ENCODE measurements at regions not wholly inside any gene's neighbourhood (a gene's known extent, or its start where the extent isn't known, plus 50 kb on each side); places are given as distances from the start of the nearest gene placed in this dataset.
"Not testable (repeated sequence)": the region's sequence is repeated elsewhere in the genome, so short reads cannot be mapped to it uniquely, and the experiment has no call there.

DNA sequence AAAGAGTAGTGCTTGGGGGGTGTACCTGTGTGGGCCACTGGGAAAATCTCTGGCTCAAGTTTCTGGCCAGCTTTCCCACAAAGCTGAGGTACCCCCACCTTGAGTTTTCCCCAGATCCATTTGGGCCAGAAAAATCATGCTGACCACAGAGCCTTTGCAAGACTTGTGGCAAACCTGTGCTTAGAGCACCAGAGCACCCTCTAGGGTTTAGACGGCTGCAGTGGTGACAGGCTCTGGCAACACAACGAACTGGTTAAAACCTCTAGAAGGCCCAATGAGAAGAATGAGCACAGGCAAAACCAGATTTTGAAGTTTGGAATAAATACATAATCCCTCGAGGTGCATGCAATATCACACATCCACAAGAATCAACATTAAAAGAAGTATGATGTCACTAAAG is 290.7 kb upstream of the FOLH1 start:
- no peak for DNase-seq (ENCODE audit: low spot score)

DNA sequence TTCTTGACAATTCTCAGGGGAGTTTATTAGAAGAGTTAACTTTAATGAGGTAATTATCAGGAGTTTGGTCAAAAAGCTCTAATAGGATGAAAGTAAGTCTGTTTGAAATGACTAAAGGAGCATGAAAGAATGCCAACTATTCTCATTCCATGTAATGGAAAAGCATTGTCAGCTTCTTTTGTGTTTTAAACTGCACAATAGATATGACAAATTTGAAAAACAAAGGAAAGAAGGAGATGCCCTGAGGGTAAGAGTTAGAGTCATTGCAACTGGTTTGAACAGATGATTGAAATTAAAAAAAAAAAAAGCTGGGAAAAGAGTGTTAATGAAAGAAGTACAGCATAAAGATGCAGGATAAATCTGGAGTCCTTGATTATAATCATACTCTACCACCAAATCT is 296.8 kb upstream of the FOLH1 start:
- no peak for DNase-seq (ENCODE audit: low spot score)

DNA sequence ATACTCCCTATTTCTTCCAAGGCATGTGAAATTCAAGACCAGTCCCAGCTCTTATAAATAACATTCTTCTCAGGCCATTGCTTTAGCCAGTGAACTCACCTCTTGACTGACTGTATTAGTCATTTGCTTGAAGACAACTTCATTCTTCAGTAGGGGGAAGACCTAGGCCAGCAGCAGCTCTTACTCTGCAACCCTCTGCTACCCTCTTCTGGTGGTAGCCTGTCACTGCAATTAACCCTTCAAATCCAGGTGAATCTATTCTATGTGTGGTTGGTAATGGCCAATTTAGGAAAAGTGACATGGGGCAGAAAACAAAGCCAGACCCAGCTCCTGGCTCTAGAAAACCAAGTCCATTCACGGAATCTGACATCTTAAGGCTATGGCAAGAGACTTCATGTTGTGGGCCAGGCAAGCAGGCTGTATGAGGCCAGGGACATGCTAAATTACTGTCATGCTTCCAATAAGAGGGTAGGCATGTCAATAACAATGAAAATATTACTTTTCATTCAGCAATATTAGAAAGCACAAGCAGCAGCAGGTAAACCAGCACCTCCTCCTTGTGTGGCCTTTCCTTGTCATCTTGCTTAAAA is 317.9 kb upstream of the FOLH1 start:
- DNase-seq (ENCODE audit: low spot score) = peak; percentile 1

DNA sequence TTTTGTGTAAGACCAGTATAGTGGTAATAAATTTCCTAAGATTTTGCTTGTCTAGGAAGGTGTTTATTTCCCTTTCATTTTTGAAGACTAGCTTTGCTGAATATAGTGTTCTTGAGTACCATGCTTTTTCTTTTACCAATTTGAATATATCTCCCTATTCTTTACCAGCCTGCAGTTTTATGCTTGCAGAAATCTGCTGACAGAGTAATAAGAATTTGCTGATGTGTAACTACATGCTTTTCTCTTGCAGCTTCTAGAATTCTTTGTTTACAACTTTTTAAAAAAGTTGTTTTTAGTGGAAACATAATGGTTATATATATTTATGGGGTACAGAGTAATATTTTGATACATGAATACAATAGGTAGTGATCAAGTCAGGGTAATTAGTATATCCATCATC is 324.8 kb upstream of the FOLH1 start:
- no peak for DNase-seq (ENCODE audit: low spot score)

DNA sequence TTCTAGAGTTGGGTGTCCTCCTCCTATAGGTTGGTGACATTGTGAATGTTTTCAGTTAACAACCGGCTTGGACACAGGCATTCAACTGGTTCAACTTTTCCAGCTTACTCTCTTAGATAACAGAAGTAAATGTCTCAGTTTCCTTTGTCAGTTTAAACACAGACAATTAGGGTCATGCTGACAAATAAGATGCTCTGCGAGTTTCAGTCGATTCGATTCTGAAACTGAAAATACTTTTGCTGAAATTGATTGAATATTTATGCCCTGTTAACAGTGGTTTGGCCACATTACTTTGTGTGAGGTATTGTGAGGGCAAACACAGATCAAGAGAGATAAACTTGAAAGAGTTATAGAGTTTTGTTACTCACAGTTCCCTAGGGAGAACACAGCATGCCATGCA is 330.5 kb upstream of the FOLH1 start:
- not testable (repeated sequence) for DNase-seq (ENCODE audit: low spot score)

- not testable (repeated sequence) for DNase-seq (ENCODE audit: low spot score)
These were observed 350.0 kb upstream of the FOLH1 start for GRCh38 chr11:49558261-49558847.

DNA sequence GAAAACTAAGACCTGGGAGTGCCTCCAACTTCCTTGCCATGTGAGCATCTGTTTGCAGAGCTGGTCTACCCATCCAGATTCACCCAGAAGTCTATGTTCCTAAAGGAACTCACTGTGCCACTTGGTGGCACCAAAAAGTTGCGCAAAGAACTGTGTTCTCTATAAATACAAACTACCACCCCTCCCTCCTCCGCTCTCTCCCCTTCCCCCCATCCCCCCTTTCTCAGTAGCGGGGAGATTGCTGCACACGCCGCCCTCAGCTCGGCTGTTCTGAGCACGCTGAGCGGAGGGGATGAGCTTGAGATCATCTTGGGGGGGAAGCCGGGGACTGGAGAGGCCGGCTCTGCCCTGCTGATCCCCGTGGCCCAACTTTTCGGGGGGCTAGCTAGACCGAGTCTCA is 352.2 kb upstream of the FOLH1 start:
- not testable (repeated sequence) for DNase-seq (ENCODE audit: low spot score)

- DNase-seq (ENCODE audit: low spot score) = not testable (repeated sequence)
These were observed 353.0 kb upstream of the FOLH1 start for GRCh38 chr11:49561240-49561880.

DNA sequence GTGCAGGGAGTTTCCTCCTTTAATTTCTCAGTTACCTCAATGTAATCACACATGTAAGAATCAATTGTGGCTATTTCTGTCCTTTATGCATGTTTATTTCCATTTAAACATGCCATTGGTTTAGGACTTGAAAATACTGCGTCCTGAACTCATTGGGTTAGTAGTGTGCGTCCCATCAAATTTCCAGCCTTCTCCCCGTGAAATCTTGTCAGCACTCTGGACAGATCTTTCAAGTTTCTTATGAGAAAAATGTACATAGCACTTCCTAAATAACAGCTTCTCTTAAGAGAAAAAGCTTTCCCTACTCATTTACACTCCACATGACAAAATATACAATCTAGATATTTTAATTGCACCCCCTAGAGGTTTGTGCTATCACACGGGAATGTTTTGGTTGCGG is 353.9 kb upstream of the FOLH1 start:
- DNase-seq (ENCODE audit: low spot score) = not testable (repeated sequence)

DNA sequence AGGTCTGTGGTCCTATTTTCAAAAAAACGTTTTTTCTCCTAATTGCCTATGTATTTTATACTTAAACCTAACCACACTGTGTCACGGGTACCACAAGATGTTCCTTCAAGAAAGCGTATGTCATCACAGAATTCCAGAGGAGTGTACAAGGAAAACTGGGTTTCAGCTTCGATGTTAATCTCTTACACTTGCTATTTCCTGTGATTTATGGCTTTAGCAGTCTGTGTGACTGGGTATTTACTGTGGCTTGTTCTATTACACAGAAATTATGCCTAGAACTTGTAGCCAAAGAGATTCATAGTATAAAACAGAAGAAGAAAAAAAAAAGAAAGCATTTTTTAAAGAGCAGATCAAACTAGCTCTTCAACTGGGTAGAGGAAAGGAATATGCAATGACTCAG is 371.1 kb upstream of the FOLH1 start:
- not testable (repeated sequence) for DNase-seq (ENCODE audit: low spot score)

- not testable (repeated sequence) for DNase-seq (ENCODE audit: low spot score)
These were observed 366.7 kb upstream of the OR4C13 start for GRCh38 chr11:49585495-49585894.

DNA sequence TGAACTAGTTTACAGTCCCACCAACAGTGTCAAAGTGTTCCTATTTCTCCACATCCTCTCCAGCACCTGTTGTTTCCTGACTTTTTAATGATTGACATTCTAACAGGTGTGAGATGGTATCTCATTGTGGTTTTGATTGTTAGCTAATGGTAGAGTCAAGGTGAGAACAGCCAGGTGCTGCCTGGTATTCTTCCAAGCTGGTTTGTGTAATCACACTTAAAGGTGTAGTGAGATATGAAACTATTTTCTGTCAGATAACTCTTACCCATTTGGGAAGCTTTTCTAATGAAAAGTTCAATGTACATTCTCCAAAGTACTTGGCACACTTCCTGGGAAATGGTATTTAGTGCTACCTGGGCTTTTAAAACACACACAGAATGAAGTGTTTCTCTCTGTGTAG is 343.3 kb upstream of the OR4C13 start:
- not testable (repeated sequence) for DNase-seq (ENCODE audit: low spot score)

DNA sequence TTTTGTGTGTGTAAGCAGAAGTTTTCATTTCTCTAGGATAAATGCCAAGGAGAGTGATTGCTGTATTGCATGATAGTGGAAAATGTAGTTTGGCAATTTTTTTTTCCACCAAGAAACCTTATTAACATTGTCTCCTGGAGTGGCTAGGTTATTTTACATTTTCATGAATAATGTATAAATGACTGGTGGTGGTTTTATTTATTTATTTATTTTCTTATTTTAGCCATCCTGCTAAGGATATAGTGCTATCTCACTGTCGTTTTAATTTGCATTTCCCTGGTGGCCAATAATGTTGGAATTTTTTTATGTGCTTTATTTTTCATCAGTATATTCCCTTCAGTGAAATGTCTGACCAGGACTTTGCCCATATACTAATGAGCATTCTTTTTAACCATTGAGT is 328.3 kb upstream of the OR4C13 start:
- DNase-seq (ENCODE audit: low spot score) = not testable (repeated sequence)

DNA sequence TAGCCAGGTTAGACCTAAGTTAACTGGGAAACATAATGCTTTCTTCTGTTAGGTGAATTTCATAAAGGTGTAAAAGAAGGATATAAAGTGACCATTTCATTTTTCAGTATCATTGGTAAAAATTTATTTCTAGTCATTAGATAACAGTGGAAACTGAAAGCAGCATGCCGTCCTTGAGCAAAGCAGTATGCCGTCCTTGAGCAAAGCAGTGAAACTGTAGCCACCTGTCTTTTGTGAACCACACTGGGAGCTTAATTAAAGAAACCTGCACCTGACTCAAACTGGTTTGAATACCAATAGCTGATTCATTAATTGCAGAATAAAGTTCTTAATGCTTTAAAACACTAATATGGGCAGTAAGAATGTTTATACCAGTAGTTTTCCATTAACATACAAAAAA is 281.5 kb upstream of the OR4C13 start:
- DNase-seq (ENCODE audit: low spot score) = not testable (repeated sequence)

DNA sequence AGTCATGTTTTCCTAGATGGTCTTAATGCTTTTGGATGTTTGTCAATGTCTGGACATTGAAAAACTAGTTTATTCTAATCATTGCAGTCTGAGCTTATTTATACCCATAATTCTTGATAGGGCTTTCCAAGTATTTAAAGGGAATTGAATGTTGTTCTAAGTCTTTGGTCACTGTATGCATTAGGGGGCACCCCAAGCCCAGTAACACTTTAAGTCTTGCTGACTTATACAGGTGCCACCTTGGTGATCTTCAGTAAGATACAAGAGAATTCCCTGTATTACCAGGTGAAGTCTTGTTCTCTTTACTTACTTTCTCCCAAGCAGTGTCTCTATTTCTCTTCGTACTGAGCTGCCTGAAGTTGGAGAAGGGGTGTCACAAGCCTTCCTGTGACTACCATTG is 250.1 kb upstream of the OR4C13 start:
- DNase-seq (ENCODE audit: low spot score) = not testable (repeated sequence)

- not testable (repeated sequence) for DNase-seq (ENCODE audit: low spot score)
These were observed 201.7 kb upstream of the OR4C13 start for GRCh38 chr11:49750447-49750846.

- not testable (repeated sequence) for DNase-seq (ENCODE audit: low spot score)
These were observed 201.2 kb upstream of the OR4C13 start for GRCh38 chr11:49750960-49751359.

DNA sequence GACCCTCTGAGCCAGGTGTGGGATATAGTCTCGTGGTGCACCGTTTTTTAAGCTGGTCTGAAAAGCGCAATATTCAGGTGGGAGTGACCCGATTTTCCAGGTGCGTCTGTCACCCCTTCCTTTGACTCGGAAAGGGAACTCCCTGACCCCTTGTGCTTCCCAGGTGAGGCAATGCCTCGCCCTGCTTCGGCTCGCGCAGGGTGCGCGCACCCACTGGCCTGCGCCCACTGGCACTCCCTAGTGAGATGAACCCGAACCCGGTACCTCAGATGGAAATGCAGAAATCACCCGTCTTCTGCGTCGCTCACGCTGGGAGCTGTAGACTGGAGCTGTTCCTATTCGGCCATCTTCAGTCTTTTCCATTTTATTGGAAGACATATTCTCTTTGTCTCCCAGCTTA is 171.4 kb upstream of the OR4C13 start:
- not testable (repeated sequence) for DNase-seq (ENCODE audit: low spot score)

- not testable (repeated sequence) for DNase-seq (ENCODE audit: low spot score)
These were observed 170.2 kb upstream of the OR4C13 start for GRCh38 chr11:49782000-49782399.

- not testable (repeated sequence) for DNase-seq (ENCODE audit: low spot score)
These were observed 168.3 kb upstream of the OR4C13 start for GRCh38 chr11:49783841-49784240.

- not testable (repeated sequence) for DNase-seq (ENCODE audit: low spot score)
These were observed 162.4 kb upstream of the OR4C13 start for GRCh38 chr11:49789787-49790186.

- DNase-seq (ENCODE audit: low spot score) = not testable (repeated sequence)
These were observed 153.9 kb upstream of the OR4C13 start for GRCh38 chr11:49798206-49798837.

Measured in GM03348 (cell line).